ENCODE measurements at regions not wholly inside any gene's neighbourhood (a gene's known extent, or its start where the extent isn't known, plus 50 kb on each side); places are given as distances from the start of the nearest gene placed in this dataset.

DNA sequence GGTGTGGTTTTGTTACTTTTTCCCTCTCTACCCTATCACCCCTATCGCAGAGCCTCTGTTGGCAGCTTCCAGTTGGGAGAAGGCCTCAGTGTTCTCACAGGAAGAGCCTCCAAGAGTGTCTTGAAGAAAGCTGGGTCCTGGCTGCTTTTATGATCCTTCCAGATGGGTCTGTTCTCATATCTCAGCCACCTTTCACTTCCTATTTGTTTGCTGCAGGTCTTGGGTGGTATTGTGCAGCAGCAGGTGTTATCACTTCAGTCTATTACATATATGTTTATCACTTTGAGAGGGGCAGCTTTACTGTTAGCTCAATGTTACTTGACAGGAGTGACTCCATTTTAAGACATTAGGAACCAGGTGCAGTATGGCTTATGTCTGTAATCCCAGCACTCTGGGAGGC lies 59.2 kb upstream of the GDNF start:
- H2AFZ ChIP-seq (ENCODE audit: low read length) = no peak overlapping the region
- no peak overlapping the region for H3K4me3 ChIP-seq (ENCODE audit: low read depth, low read length, poor library complexity, severe bottlenecking)
- no peaks in the 10 kb centered on the region for H3K9me2 ChIP-seq (ENCODE audit: low read depth, low read length)
- H3K9ac ChIP-seq (ENCODE audit: low read length) = no peak overlapping the region
- H3K9me3 ChIP-seq (ENCODE audit: low read length) = no peaks in the 10 kb centered on the region
- no peak overlapping the region for H3K4me2 ChIP-seq (ENCODE audit: low read length)
- TF ChIP-seq EZH2 (IDR thresholded peaks at IDR 0.05; ENCODE audit: borderline replicate concordance, low read length) (no peak), CTCF (IDR thresholded peaks at IDR 0.05; ENCODE audit: low read length) (no peak)
- no peaks in the 10 kb centered on the region for H4K20me1 ChIP-seq (ENCODE audit: insufficient read depth, low read length)
- H3K27me3 ChIP-seq (ENCODE audit: insufficient read depth, low read length) = no peaks in the 10 kb centered on the region
- H3K27ac ChIP-seq (ENCODE audit: low read depth, low read length, poor library complexity, severe bottlenecking) = no peak overlapping the region
- no peaks in the 10 kb centered on the region for H3F3A ChIP-seq (ENCODE audit: insufficient read depth, low read length)
- H3K4me1 ChIP-seq (ENCODE audit: insufficient read depth, low read length, severe bottlenecking) = no peaks in the 10 kb centered on the region
- no peaks in the 10 kb centered on the region for H3K79me2 ChIP-seq (ENCODE audit: insufficient read depth, low read length)
- H3K36me3 ChIP-seq (ENCODE audit: insufficient read depth, low read length) = no peaks in the 10 kb centered on the region

GRCh38 chr5:37896159-37896558 lies 56.3 kb upstream of the GDNF start:
- H3K27ac ChIP-seq (ENCODE audit: low read depth, low read length, poor library complexity, severe bottlenecking) = no peak overlapping the region
- no peaks in the 10 kb centered on the region for H3K4me1 ChIP-seq (ENCODE audit: insufficient read depth, low read length, severe bottlenecking)
- H2AFZ ChIP-seq (ENCODE audit: low read length) = no peak overlapping the region
- no peaks in the 10 kb centered on the region for H3K9me2 ChIP-seq (ENCODE audit: low read depth, low read length)
- no peak overlapping the region for H3K4me2 ChIP-seq (ENCODE audit: low read length)
- no peaks in the 10 kb centered on the region for H3F3A ChIP-seq (ENCODE audit: insufficient read depth, low read length)
- no peaks in the 10 kb centered on the region for H4K20me1 ChIP-seq (ENCODE audit: insufficient read depth, low read length)
- 0 out of 2 replicates have a peak, but pooled peaks cover 4% of the 10 kb centered on the region for H3K27me3 ChIP-seq (ENCODE audit: insufficient read depth, low read length)
- H3K79me2 ChIP-seq (ENCODE audit: insufficient read depth, low read length) = no peaks in the 10 kb centered on the region
- H3K4me3 ChIP-seq (ENCODE audit: low read depth, low read length, poor library complexity, severe bottlenecking) = no peak overlapping the region
- no peaks in the 10 kb centered on the region for H3K9me3 ChIP-seq (ENCODE audit: low read length)
- H3K36me3 ChIP-seq (ENCODE audit: insufficient read depth, low read length) = no peaks in the 10 kb centered on the region
- H3K9ac ChIP-seq (ENCODE audit: low read length) = no peak overlapping the region
- no peak for TF ChIP-seq CTCF (IDR thresholded peaks at IDR 0.05; ENCODE audit: low read length)
- no peak for TF ChIP-seq EZH2 (IDR thresholded peaks at IDR 0.05; ENCODE audit: borderline replicate concordance, low read length)

- Histone ChIP-seq H3K79me2 (ENCODE audit: insufficient read depth, low read length) (no peaks in the 10 kb centered on the region), H3K36me3 (ENCODE audit: insufficient read depth, low read length) (no peaks in the 10 kb centered on the region), H3K4me3 (ENCODE audit: low read depth, low read length, poor library complexity, severe bottlenecking) (no peak overlapping the region), H3K27ac (ENCODE audit: low read depth, low read length, poor library complexity, severe bottlenecking) (no peak overlapping the region), H3K4me2 (ENCODE audit: low read length) (no peak overlapping the region), H3K9me2 (ENCODE audit: low read depth, low read length) (no peaks in the 10 kb centered on the region), H3K27me3 (ENCODE audit: insufficient read depth, low read length) (0 out of 2 replicates have a peak, but pooled peaks cover 4% of the 10 kb centered on the region), H3F3A (ENCODE audit: insufficient read depth, low read length) (no peaks in the 10 kb centered on the region), H2AFZ (ENCODE audit: low read length) (no peak overlapping the region), H4K20me1 (ENCODE audit: insufficient read depth, low read length) (no peaks in the 10 kb centered on the region), H3K4me1 (ENCODE audit: insufficient read depth, low read length, severe bottlenecking) (no peaks in the 10 kb centered on the region), H3K9me3 (ENCODE audit: low read length) (no peaks in the 10 kb centered on the region), H3K9ac (ENCODE audit: low read length) (no peak overlapping the region)
- no peak for TF ChIP-seq CTCF (IDR thresholded peaks at IDR 0.05; ENCODE audit: low read length)
Observed at GRCh38 chr5:37893434-37894134, 53.7 kb upstream of the GDNF start.
